Thyroid gland (tissue), 4 donors: ENCODE measurements at regions not wholly inside any gene's neighbourhood (a gene's known extent, or its start where the extent isn't known, plus 50 kb on each side); places are given as distances from the start of the nearest gene placed in this dataset.

Source experiments
- DNase-seq, 2 donors: peaks; one replicate each; pipeline ENCODE4 v3.0.0-alpha.2; 2019
- H3K27ac ChIP-seq, 3 donors: fragments of 200-600 bp; sonication (generic); 1 replicate in 2 of 3; 2 replicates in 1 of 3; pipeline ENCODE4 v1.5.1; 2016 to 2019; ENCODE audit warnings: mild to moderate bottlenecking in 1 of 3, moderate library complexity in 1 of 3
- H3K27me3 ChIP-seq: fragments of 200-600 bp; sonication (generic); one replicate; pipeline ENCODE4 v1.5.1; 2019
- H3K36me3 ChIP-seq, 2 donors: fragments of 200-600 bp; sonication (generic); one replicate each; pipeline ENCODE4 v1.5.1; 2016 to 2019
- H3K4me1 ChIP-seq, 2 donors: fragments of 200-600 bp; sonication (generic); one replicate each; pipeline ENCODE4 v1.5.1; 2017 to 2019
- H3K4me3 ChIP-seq, 3 donors: fragments of 200-600 bp; sonication (generic); replicated peaks in 1 of 3; 1 replicate in 2 of 3; 2 replicates in 1 of 3; pipeline ENCODE4 v1.5.1; 2016; ENCODE audit warnings: mild to moderate bottlenecking in 1 of 3
- H3K9me3 ChIP-seq: fragments of 200-600 bp; sonication (generic); one replicate; pipeline ENCODE4 v1.5.1; 2017
- CTCF ChIP-seq, 6 experiments: fragments of 200-600 bp in 3 of 6; fragments of 450-650 bp in 3 of 6; sonication (generic) in 3 of 6; IDR thresholded peaks; one replicate each; pipeline ENCODE4 v1.5.1; 2016 to 2019; ENCODE audit warnings: antibody characterized with exemption in 6 of 6, mild to moderate bottlenecking in 2 of 6, inconsistent platforms in 1 of 6, moderate library complexity in 1 of 6
- POLR2A ChIP-seq, 2 donors: fragments of 450-650 bp; IDR thresholded peaks; one replicate each; pipeline ENCODE4 v1.6.1; 2017; ENCODE audit warnings: antibody characterized with exemption in 2 of 2, mild to moderate bottlenecking in 2 of 2, moderate library complexity in 1 of 2
- whole genome bisulfite sequencing, 2 donors: methylation state at CpG; one replicate each; pipeline ENCODE4 v1.1.5; 2017; 5-methylcytosine and 5-hydroxymethylcytosine counted together
- intact Hi-C: fragments of 100-400 bp; cut with DNase I; formaldehyde crosslinking; loops from one replicate; pipeline ENCODE4 v1.15.1; 2023

DNA sequence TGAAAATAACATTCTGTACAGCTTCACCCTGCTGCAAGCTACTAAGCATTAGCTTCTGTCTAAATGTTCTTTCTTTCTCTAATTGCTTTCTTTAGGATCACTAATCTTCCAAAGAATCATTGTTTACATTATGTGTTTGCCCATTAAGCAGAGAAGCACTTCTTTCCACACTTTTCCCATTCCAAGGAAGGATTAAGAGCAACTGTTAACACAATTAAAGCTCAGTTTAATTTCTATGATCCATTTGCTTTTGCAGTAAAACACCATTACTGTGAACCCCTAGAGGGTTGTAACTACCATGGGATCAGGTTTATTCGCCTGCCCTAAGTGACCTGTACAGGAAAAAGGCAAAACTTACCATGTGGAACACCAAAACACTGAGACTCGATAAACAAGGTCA is 125.8 kb upstream of the ZNF385D start:
- Histone ChIP-seq H3K9me3 (no peaks in the 10 kb centered on the region), H3K27me3 (no peaks in the 10 kb centered on the region), H3K4me3 (no peak overlapping the region), H3K27ac (no peak overlapping the region), H3K4me1 (no peaks in the 10 kb centered on the region), H3K36me3 (no peaks in the 10 kb centered on the region)
- intact Hi-C loops: no loop called here
- DNase-seq: no peak
- WGBS, 2 donors: 65 to 70% methylated on average over 2 of the region's 2 CpGs
- TF ChIP-seq POLR2A (IDR thresholded peaks at IDR 0.05): no peak
- TF ChIP-seq CTCF (IDR thresholded peaks at IDR 0.05): no peak

DNA sequence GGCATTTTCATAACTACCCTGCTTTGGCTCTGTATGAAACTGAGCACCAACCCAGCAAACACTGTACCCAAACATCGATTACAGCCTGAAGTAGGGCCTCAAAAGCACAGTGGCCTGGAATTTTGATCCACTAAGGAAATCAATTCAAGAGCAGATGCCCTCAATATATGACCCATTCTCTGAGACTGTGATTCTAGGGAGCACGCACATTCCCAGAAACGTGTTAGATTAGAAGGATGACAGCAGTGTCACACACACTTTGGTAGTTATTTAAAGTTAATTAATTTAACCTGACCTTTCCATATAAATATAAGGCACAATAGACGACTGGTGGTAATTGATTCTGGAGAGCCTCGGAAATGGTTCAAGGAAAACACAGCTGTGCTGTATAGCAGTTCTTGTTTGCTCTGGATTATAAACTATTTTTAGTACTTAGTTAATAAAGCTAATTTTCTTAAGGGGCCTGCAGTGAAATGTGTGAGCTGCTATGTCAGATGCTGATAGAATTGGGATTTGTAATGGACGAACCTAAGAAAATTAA is 126.3 kb upstream of the ZNF385D start:
- 80 to 81% methylated on average over 6 of the region's 6 CpGs for WGBS, 2 donors
- H3K4me3 ChIP-seq: no peak overlapping the region
- H3K27me3 ChIP-seq: no peaks in the 10 kb centered on the region
- no peaks in the 10 kb centered on the region for H3K9me3 ChIP-seq
- H3K4me1 ChIP-seq: no peaks in the 10 kb centered on the region
- no peak overlapping the region for H3K27ac ChIP-seq
- intact Hi-C loops: no loop called here
- no peaks in the 10 kb centered on the region for H3K36me3 ChIP-seq
- DNase-seq: no peak
- no peak for TF ChIP-seq CTCF (IDR thresholded peaks at IDR 0.05)
- no peak for TF ChIP-seq POLR2A (IDR thresholded peaks at IDR 0.05)

GRCh38 chr3:21879184-21879886 is 128.3 kb upstream of the ZNF385D start:
- H3K9me3 ChIP-seq: no peaks in the 10 kb centered on the region
- TF ChIP-seq CTCF (IDR thresholded peaks at IDR 0.05) (no peak), POLR2A (IDR thresholded peaks at IDR 0.05) (no peak)
- H3K4me1 ChIP-seq: no peaks in the 10 kb centered on the region
- H3K36me3 ChIP-seq: no peaks in the 10 kb centered on the region
- H3K4me3 ChIP-seq: no peak overlapping the region
- WGBS, 2 donors: 79 to 80% methylated on average over 7 of the region's 7 CpGs
- no peaks in the 10 kb centered on the region for H3K27me3 ChIP-seq
- intact Hi-C loops: no loop called here
- DNase-seq: no peak
- no peak overlapping the region for H3K27ac ChIP-seq

- 93 to 94% methylated on average over 2 of the region's 2 CpGs for WGBS, 2 donors
- Histone ChIP-seq H3K9me3 (no peaks in the 10 kb centered on the region), H3K4me3 (no peak overlapping the region), H3K27me3 (no peaks in the 10 kb centered on the region), H3K4me1 (no peaks in the 10 kb centered on the region), H3K27ac (no peak overlapping the region), H3K36me3 (no peaks in the 10 kb centered on the region)
- DNase-seq: no peak
- TF ChIP-seq POLR2A (IDR thresholded peaks at IDR 0.05) (no peak), CTCF (IDR thresholded peaks at IDR 0.05) (no peak)
- intact Hi-C loops: no loop called here
Observed at GRCh38 chr3:21888656-21889055, 137.6 kb upstream of the ZNF385D start.

DNA sequence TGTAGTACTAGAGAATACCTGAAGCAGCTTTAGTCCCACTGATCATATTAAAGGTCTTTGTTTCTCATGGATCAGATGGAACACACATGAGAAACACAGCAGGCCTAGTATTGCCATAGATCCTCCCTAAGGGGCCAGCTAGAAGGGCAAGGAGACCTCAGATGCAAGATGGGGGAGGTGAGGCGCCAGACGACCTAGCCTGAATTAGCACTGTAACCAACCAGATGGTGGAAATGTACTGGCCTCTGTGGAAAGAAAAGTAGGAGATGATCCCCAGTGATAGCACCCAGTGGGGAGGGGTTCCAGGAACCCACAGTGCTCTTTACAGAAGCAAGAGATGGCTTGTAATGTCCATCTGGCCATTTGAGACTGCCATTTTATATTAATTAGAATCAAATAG is 138.2 kb upstream of the ZNF385D start:
- no peak overlapping the region for H3K4me3 ChIP-seq
- no peak for DNase-seq
- H3K9me3 ChIP-seq: no peaks in the 10 kb centered on the region
- no peaks in the 10 kb centered on the region for H3K36me3 ChIP-seq
- WGBS, 2 donors: 90 to 100% methylated on average over 2 of the region's 2 CpGs
- no peaks in the 10 kb centered on the region for H3K4me1 ChIP-seq
- H3K27ac ChIP-seq: no peak overlapping the region
- no peak for TF ChIP-seq CTCF (IDR thresholded peaks at IDR 0.05)
- TF ChIP-seq POLR2A (IDR thresholded peaks at IDR 0.05): no peak
- H3K27me3 ChIP-seq: no peaks in the 10 kb centered on the region
- intact Hi-C loops: no loop called here
